Adrenal gland (tissue), 5 donors: ENCODE measurements at regions not wholly inside any gene's neighbourhood (a gene's known extent, or its start where the extent isn't known, plus 50 kb on each side); places are given as distances from the start of the nearest gene placed in this dataset.

ENCODE experiments used
- CTCF ChIP-seq, 6 experiments: fragments of 450-650 bp in 4 of 6; fragments of 200-600 bp in 2 of 6; sonication (generic) in 1 of 6; IDR thresholded peaks; 1 replicate in 5 of 6; 2 replicates in 1 of 6; pipeline versions ENCODE4 v1.5.1 to v1.8.0; 2016 to 2021; ENCODE audit warnings: antibody characterized with exemption in 6 of 6, mild to moderate bottlenecking in 2 of 6, moderate library complexity in 1 of 6
- POLR2A ChIP-seq, 2 donors: fragments of 450-650 bp; IDR thresholded peaks; one replicate each; pipeline ENCODE4 v1.6.1; 2017; ENCODE audit warnings: antibody characterized with exemption in 2 of 2, mild to moderate bottlenecking in 2 of 2, moderate library complexity in 1 of 2
- donor health status: DM: no; HTN: no; CAD: no.

GRCh38 chr2:126952216-126952615 is 53.5 kb downstream of the TEX51 start:
- TF ChIP-seq CTCF (IDR thresholded peaks at IDR 0.05) (no peak), POLR2A (IDR thresholded peaks at IDR 0.05) (no peak)
